Stomach (tissue), 8 donors: ENCODE measurements at regions not wholly inside any gene's neighbourhood (a gene's known extent, or its start where the extent isn't known, plus 50 kb on each side); places are given as distances from the start of the nearest gene placed in this dataset.

Experiments
- DNase-seq, 2 donors: peaks; one replicate each; pipeline versions ENCODE4 v3.0.0 to v3.0.0-alpha.2; 2013 to 2019
- H3K27ac ChIP-seq, 5 donors: fragments of 200-600 bp in 4 of 5; sonication (generic) in 4 of 5; one replicate each; pipeline ENCODE4 v1.5.1; 2013 to 2019; ENCODE audit warnings: mild to moderate bottlenecking in 1 of 5, moderate library complexity in 1 of 5
- H3K27me3 ChIP-seq, 3 donors: fragments of 200-600 bp; sonication (generic); one replicate each; pipeline ENCODE4 v1.5.1; 2017 to 2019; ENCODE audit warnings: mixed run types in 1 of 3
- H3K36me3 ChIP-seq, 4 donors: fragments of 200-600 bp; sonication (generic); 1 replicate in 3 of 4; 2 replicates in 1 of 4; pipeline ENCODE4 v1.5.1; 2016 to 2019
- H3K4me1 ChIP-seq, 4 donors: fragments of 200-600 bp; sonication (generic); one replicate each; pipeline ENCODE4 v1.5.1; 2016 to 2019
- H3K4me3 ChIP-seq, 4 donors: fragments of 200-600 bp; sonication (generic) in 3 of 4; one replicate each; pipeline ENCODE4 v1.5.1; 2016 to 2019; ENCODE audit warnings: mild to moderate bottlenecking in 1 of 4
- H3K9me3 ChIP-seq, 4 donors: fragments of 200-600 bp; sonication (generic); one replicate each; pipeline ENCODE4 v1.5.1; 2016 to 2019
- CTCF ChIP-seq, 7 experiments: fragments of 450-650 bp in 4 of 7; fragments of 200-600 bp in 3 of 7; sonication (generic) in 3 of 7; IDR thresholded peaks; one replicate each; pipeline ENCODE4 v1.5.1; 2016 to 2019; ENCODE audit warnings: antibody characterized with exemption in 7 of 7, control low read depth in 2 of 7, mild to moderate bottlenecking in 1 of 7
- EP300 ChIP-seq: sonication (generic); formaldehyde crosslinking; IDR thresholded peaks from one replicate; pipeline ENCODE4 v1.6.1; 2017; ENCODE audit warnings: antibody characterized with exemption
- POLR2A ChIP-seq, 4 donors: fragments of 450-650 bp; IDR thresholded peaks; one replicate each; pipeline ENCODE4 v1.6.1; 2016; ENCODE audit warnings: antibody characterized with exemption in 4 of 4, control low read depth in 2 of 4, mild to moderate bottlenecking in 1 of 4, moderate library complexity in 1 of 4
- POLR2AphosphoS5 ChIP-seq, 3 donors: sonication (generic); formaldehyde crosslinking; IDR thresholded peaks; one replicate each; pipeline ENCODE4 v1.6.1; 2016; ENCODE audit warnings: antibody characterized with exemption in 3 of 3
- WGBS, 5 donors: extraction: QIAGEN DNeasy Blood & Tissue Kit in 3 of 5; methylation state at CpG; one replicate each; pipeline versions ENCODE4 v1.1.5 to v1.1.7; 2013 to 2018; 5-methylcytosine and 5-hydroxymethylcytosine counted together
- intact Hi-C: fragments of 100-400 bp; cut with DNase I; formaldehyde crosslinking; loops from one replicate; pipeline ENCODE4 v1.15.1; 2023; ENCODE audit warnings: low total_unique reads
- donor health status: healthy with polysubstance abuse.
- donor health status: Bipolar disorder and iron deficiency.
- donor health status: healthy.

GRCh38 chr9:118104363-118104762 is 400.2 kb downstream of the TLR4 start:
- Histone ChIP-seq H3K36me3 (no peaks in the 10 kb centered on the region), H3K4me3 (no peak overlapping the region), H3K27ac (no peak overlapping the region), H3K27me3 (no peaks in the 10 kb centered on the region), H3K9me3 (no peaks in the 10 kb centered on the region), H3K4me1 (no peaks in the 10 kb centered on the region)
- DNase-seq: no peak
- intact Hi-C loops: no loop called here
- TF ChIP-seq EP300 (no peak), CTCF (IDR thresholded peaks at IDR 0.05) (no peak), POLR2A (IDR thresholded peaks at IDR 0.05) (no peak), POLR2AphosphoS5 (IDR thresholded peaks at IDR 0.05) (no peak)

GRCh38 chr9:118108971-118109370 is 404.8 kb downstream of the TLR4 start:
- Histone ChIP-seq H3K27ac (no peak overlapping the region), H3K27me3 (no peaks in the 10 kb centered on the region), H3K4me1 (no peaks in the 10 kb centered on the region), H3K36me3 (no peaks in the 10 kb centered on the region), H3K9me3 (no peaks in the 10 kb centered on the region), H3K4me3 (no peak overlapping the region)
- DNase-seq: no peak
- intact Hi-C loops: no loop called here
- 85 to 97% (median 94%) methylated on average over 1 of the region's 1 CpG for WGBS, 5 donors
- TF ChIP-seq POLR2A (IDR thresholded peaks at IDR 0.05) (no peak), EP300 (no peak), POLR2AphosphoS5 (IDR thresholded peaks at IDR 0.05) (no peak), CTCF (IDR thresholded peaks at IDR 0.05) (no peak)

- no peak for TF ChIP-seq CTCF (IDR thresholded peaks at IDR 0.05)
- no peak for DNase-seq
- no peak overlapping the region for H3K4me3 ChIP-seq
- intact Hi-C loops: no loop called here
- H3K36me3 ChIP-seq: no peaks in the 10 kb centered on the region
- H3K4me1 ChIP-seq: no peaks in the 10 kb centered on the region
- 62 to 69% (median 65%) methylated on average over 3 of the region's 3 CpGs for WGBS, 5 donors
- no peak overlapping the region for H3K27ac ChIP-seq
- no peaks in the 10 kb centered on the region for H3K27me3 ChIP-seq
- H3K9me3 ChIP-seq: no peaks in the 10 kb centered on the region
These were observed 405.3 kb downstream of the TLR4 start for GRCh38 chr9:118109542-118109941.

GRCh38 chr9:118121361-118121760 is 417.2 kb downstream of the TLR4 start:
- no peaks in the 10 kb centered on the region for H3K27me3 ChIP-seq
- DNase-seq: no peak
- H3K27ac ChIP-seq: no peak overlapping the region
- no peaks in the 10 kb centered on the region for H3K36me3 ChIP-seq
- no peaks in the 10 kb centered on the region for H3K4me1 ChIP-seq
- 41 to 60% (median 48%) methylated on average over 2 of the region's 2 CpGs for WGBS, 5 donors
- H3K4me3 ChIP-seq: no peak overlapping the region
- H3K9me3 ChIP-seq: no peaks in the 10 kb centered on the region
- TF ChIP-seq POLR2A (IDR thresholded peaks at IDR 0.05) (no peak), CTCF (IDR thresholded peaks at IDR 0.05) (no peak), EP300 (no peak), POLR2AphosphoS5 (IDR thresholded peaks at IDR 0.05) (no peak)
- intact Hi-C loops: no loop called here

GRCh38 chr9:118128313-118128712 is 424.1 kb downstream of the TLR4 start:
- H3K27ac ChIP-seq: no peak overlapping the region
- 57 to 85% (median 64%) methylated on average over 1 to 2 of the region's 2 CpGs for WGBS, 5 donors
- no peak overlapping the region for H3K4me3 ChIP-seq
- no peak for DNase-seq
- no peak for TF ChIP-seq POLR2A (IDR thresholded peaks at IDR 0.05)
- TF ChIP-seq EP300: no peak
- no peak for TF ChIP-seq POLR2AphosphoS5 (IDR thresholded peaks at IDR 0.05)
- no peak for TF ChIP-seq CTCF (IDR thresholded peaks at IDR 0.05)
- intact Hi-C loops: no loop called here
- no peaks in the 10 kb centered on the region for H3K36me3 ChIP-seq
- no peaks in the 10 kb centered on the region for H3K4me1 ChIP-seq
- no peaks in the 10 kb centered on the region for H3K27me3 ChIP-seq
- peaks cover 0 to 10% (median 2%) of the 10 kb centered on the region in 4 donors for H3K9me3 ChIP-seq
